Prostate gland (tissue), 2 donors: ENCODE measurements at regions not wholly inside any gene's neighbourhood (a gene's known extent, or its start where the extent isn't known, plus 50 kb on each side); places are given as distances from the start of the nearest gene placed in this dataset.

Source experiments
- CTCF ChIP-seq, 4 experiments: fragments of 200-600 bp in 2 of 4; fragments of 450-650 bp in 2 of 4; sonication (generic) in 2 of 4; IDR thresholded peaks; 1 replicate in 3 of 4; 2 replicates in 1 of 4; pipeline ENCODE4 v1.5.1; 2016 to 2019; ENCODE audit warnings: antibody characterized with exemption in 4 of 4, mild to moderate bottlenecking in 2 of 4, moderate library complexity in 2 of 4
- POLR2A ChIP-seq: fragments of 450-650 bp; IDR thresholded peaks from one replicate; pipeline ENCODE4 v1.6.1; 2016; ENCODE audit warnings: antibody characterized with exemption, mild to moderate bottlenecking
- POLR2AphosphoS5 ChIP-seq: sonication (generic); formaldehyde crosslinking; IDR thresholded peaks from one replicate; pipeline ENCODE4 v1.6.1; 2017; ENCODE audit warnings: antibody characterized with exemption

GRCh38 chr7:37518266-37518665 is 69.6 kb upstream of the ELMO1 start:
- TF ChIP-seq CTCF (IDR thresholded peaks at IDR 0.05) (no peak), POLR2A (no peak), POLR2AphosphoS5 (no peak)
